Endothelial cell of umbilical vein (primary cell): ENCODE measurements at regions not wholly inside any gene's neighbourhood (a gene's known extent, or its start where the extent isn't known, plus 50 kb on each side); places are given as distances from the start of the nearest gene placed in this dataset.

Experiments
- EZH2 ChIP-seq: IDR thresholded peaks from 2 replicates; pipeline ENCODE4 v1.6.1; 2012; ENCODE audit warnings: borderline replicate concordance, low read depth, mild to moderate bottlenecking, moderate library complexity, low read length, inconsistent platforms; ENCODE audit not compliant: severe bottlenecking
- POLR2A ChIP-seq: IDR thresholded peaks from 2 replicates; pipeline ENCODE4 v1.6.1; 2012; ENCODE audit warnings: low read depth, mild to moderate bottlenecking, control low read depth, low read length
- TF ChIP-seq, protein P1 (sequence below), 2 donors: IDR thresholded peaks; 1 replicate in 1 of 2; 2 replicates in 1 of 2; pipeline ENCODE4 v1.5.1; 2011; ENCODE audit warnings: low read length in 2 of 2, mild to moderate bottlenecking in 2 of 2, moderate library complexity in 2 of 2, control low read depth in 1 of 2, inconsistent platforms in 1 of 2, low read depth in 1 of 2; ENCODE audit not compliant: insufficient read depth in 1 of 2; ENCODE audit errors: extremely low read depth in 1 of 2

DNA sequence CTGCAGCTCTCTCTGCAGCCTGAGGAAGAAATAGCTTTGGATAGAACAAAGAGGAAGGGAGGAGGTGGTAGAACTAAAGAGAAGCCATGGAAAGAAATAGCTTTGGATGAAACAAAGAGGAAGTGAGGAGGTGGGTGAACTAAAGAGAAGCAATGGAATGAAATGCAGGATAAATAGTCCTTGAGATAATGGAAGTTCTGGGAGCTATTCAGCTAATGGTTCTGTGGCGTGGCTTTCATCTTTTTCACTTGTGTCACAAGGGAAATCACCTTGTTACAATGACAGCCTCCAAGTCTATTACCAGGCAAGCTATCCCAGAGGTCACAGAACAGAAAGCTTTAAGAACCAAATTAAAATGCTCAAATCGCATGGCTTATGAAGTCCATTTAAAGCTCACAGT lies 141.3 kb upstream of the ARG1 start:
- TF ChIP-seq, protein P1, sequence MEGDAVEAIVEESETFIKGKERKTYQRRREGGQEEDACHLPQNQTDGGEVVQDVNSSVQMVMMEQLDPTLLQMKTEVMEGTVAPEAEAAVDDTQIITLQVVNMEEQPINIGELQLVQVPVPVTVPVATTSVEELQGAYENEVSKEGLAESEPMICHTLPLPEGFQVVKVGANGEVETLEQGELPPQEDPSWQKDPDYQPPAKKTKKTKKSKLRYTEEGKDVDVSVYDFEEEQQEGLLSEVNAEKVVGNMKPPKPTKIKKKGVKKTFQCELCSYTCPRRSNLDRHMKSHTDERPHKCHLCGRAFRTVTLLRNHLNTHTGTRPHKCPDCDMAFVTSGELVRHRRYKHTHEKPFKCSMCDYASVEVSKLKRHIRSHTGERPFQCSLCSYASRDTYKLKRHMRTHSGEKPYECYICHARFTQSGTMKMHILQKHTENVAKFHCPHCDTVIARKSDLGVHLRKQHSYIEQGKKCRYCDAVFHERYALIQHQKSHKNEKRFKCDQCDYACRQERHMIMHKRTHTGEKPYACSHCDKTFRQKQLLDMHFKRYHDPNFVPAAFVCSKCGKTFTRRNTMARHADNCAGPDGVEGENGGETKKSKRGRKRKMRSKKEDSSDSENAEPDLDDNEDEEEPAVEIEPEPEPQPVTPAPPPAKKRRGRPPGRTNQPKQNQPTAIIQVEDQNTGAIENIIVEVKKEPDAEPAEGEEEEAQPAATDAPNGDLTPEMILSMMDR (IDR thresholded peaks at IDR 0.05; ENCODE audit: extremely low read depth in 1 of 2, insufficient read depth in 1 of 2, low read depth in 1 of 2, low read length in 2 of 2), result no peak
- TF ChIP-seq POLR2A, result no peak
- TF ChIP-seq EZH2, result no peak
